PC-9 (cell line): ENCODE measurements at regions not wholly inside any gene's neighbourhood (a gene's known extent, or its start where the extent isn't known, plus 50 kb on each side); places are given as distances from the start of the nearest gene placed in this dataset.

Experiments used
- CTCF ChIP-seq: fragments of 200-600 bp; sonication (generic); conservative IDR thresholded peaks from 2 replicates; pipeline ENCODE4 v1.6.1; 2017; ENCODE audit warnings: mixed run types, antibody characterized with exemption, mild to moderate bottlenecking, moderate library complexity
- EZH2 ChIP-seq: fragments of 200-600 bp; sonication (generic); IDR thresholded peaks from 2 replicates; pipeline ENCODE4 v1.8.0; 2017; ENCODE audit warnings: antibody characterized with exemption, low read depth

- TF ChIP-seq CTCF (no peak), EZH2 (no peak)
Measured at GRCh38 chr5:44661851-44662250, 146.9 kb upstream of the MRPS30 start.
